ENCODE measurements at regions not wholly inside any gene's neighbourhood (a gene's known extent, or its start where the extent isn't known, plus 50 kb on each side); places are given as distances from the start of the nearest gene placed in this dataset.

DNA sequence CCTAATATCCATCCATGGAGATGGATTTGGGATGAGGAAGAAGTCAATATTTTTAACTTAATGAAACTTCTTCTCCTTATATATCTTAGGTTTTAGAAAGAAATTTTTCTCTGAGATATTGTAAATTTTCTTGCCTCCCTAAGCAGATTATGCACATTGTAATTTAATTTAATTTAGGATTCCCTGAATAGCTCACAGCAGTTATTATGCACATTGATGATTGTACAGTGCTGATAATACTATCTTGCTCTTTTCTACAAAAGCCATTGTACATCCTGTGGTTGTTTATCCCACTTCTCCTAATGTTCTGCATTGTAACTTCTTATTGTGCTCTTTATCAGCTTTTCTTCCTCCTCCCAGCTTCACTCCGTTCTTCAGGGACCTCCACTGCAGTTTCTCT, 410.4 kb upstream of the WWC1 start:
- intact Hi-C loops (cut with micrococcal nuclease; ENCODE audit: unreplicated experiment) (no loop called here), in situ Hi-C loops (cut with MboI) (no loop called here)
- Histone ChIP-seq H3K9ac (ENCODE audit: control insufficient read depth, insufficient read depth, low read length) (no peak overlapping the region), H3K36me3 (ENCODE audit: control insufficient read depth in 2 of 2, insufficient read depth in 2 of 2, low read length in 1 of 2) (no peaks in the 10 kb centered on the region), H3K9me3 (replicated peaks; ENCODE audit: control insufficient read depth, insufficient read depth, low read length) (no peaks in the 10 kb centered on the region; the same call in 2 of the 3 replicates), H3K79me2 (ENCODE audit: control insufficient read depth, insufficient read depth, low read length) (no peaks in the 10 kb centered on the region), H4K20me1 (ENCODE audit: control insufficient read depth, insufficient read depth) (no peaks in the 10 kb centered on the region), H3K4me1 (ENCODE audit: control insufficient read depth, insufficient read depth, low read length) (no peaks in the 10 kb centered on the region), H2AFZ (ENCODE audit: control insufficient read depth, low read depth, low read length) (no peak overlapping the region), H3K27me3 (replicated peaks in 1 of 2; ENCODE audit: control insufficient read depth in 2 of 2, insufficient read depth in 2 of 2, low read length in 1 of 2) (no peaks in the 10 kb centered on the region), H3K27ac (ENCODE audit: control insufficient read depth, insufficient read depth) (no peak overlapping the region), H3K4me2 (ENCODE audit: control insufficient read depth, insufficient read depth) (no peak overlapping the region), H3K4me3 (no peak overlapping the region)
- no TSS peak for BruUV-seq (replicated peaks)
- ChIA-PET POLR2A (no interaction called here), SMC1A (ENCODE audit: uncharacterized antibody, unreplicated experiment) (no interaction called here), RAD21 (ENCODE audit: unreplicated experiment) (no interaction called here), CTCF (no interaction called here)
- ATAC-seq = no peak
- 0% methylated on average over 1 of the region's 1 CpG for WGBS (ENCODE audit: insufficient coverage, insufficient replicate concordance, low lambda C conversion rate, missing lambda C conversion rate)
- no peak for DNase-seq (ENCODE audit: low read depth, low spot score)
- FAIRE-seq = no peak
- TF ChIP-seq RCOR1 (conservative IDR thresholded peaks at IDR 0.05; ENCODE audit: low read depth, low read length) (no peak), ASH2L (IDR thresholded peaks at IDR 0.05; ENCODE audit: borderline replicate concordance, low read depth) (no peak), BRCA1 (IDR thresholded peaks at IDR 0.05; ENCODE audit: low read depth, low read length) (no peak), ZBTB4 (CRISPR knock-in tag; IDR thresholded peaks at IDR 0.05) (no peak), HDAC2 (IDR thresholded peaks at IDR 0.05) (no peak), HDGF (IDR thresholded peaks at IDR 0.05) (no peak), RELA (IDR thresholded peaks at IDR 0.05; ENCODE audit: borderline replicate concordance, partially characterized antibody) (no peak), ESRRA (IDR thresholded peaks at IDR 0.05; ENCODE audit: low read length) (no peak), IRF4 (IDR thresholded peaks at IDR 0.05; ENCODE audit: low read depth, low read length) (no peak), ZBTB33 (IDR thresholded peaks at IDR 0.05) (no peak)
- TF ChIP-seq, protein P1, sequence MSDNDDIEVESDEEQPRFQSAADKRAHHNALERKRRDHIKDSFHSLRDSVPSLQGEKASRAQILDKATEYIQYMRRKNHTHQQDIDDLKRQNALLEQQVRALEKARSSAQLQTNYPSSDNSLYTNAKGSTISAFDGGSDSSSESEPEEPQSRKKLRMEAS (IDR thresholded peaks at IDR 0.05; ENCODE audit: low read depth, low read length) = no peak
- TF ChIP-seq, protein P2, sequence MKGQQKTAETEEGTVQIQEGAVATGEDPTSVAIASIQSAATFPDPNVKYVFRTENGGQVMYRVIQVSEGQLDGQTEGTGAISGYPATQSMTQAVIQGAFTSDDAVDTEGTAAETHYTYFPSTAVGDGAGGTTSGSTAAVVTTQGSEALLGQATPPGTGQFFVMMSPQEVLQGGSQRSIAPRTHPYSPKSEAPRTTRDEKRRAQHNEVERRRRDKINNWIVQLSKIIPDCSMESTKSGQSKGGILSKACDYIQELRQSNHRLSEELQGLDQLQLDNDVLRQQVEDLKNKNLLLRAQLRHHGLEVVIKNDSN (IDR thresholded peaks at IDR 0.05; ENCODE audit: borderline replicate concordance, extremely low read length, insufficient read depth, low read depth, low read length) = no peak
- TF ChIP-seq, protein P3, sequence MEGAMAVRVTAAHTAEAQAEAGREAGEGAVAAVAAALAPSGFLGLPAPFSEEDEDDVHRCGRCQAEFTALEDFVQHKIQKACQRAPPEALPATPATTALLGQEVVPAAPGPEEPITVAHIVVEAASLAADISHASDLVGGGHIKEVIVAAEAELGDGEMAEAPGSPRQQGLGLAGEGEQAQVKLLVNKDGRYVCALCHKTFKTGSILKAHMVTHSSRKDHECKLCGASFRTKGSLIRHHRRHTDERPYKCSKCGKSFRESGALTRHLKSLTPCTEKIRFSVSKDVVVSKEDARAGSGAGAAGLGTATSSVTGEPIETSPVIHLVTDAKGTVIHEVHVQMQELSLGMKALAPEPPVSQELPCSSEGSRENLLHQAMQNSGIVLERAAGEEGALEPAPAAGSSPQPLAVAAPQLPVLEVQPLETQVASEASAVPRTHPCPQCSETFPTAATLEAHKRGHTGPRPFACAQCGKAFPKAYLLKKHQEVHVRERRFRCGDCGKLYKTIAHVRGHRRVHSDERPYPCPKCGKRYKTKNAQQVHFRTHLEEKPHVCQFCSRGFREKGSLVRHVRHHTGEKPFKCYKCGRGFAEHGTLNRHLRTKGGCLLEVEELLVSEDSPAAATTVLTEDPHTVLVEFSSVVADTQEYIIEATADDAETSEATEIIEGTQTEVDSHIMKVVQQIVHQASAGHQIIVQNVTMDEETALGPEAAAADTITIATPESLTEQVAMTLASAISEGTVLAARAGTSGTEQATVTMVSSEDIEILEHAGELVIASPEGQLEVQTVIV (IDR thresholded peaks at IDR 0.05; ENCODE audit: borderline replicate concordance, partially characterized antibody) = no peak

All from GM12878 (cell line).